HG03066 (cell line): ENCODE measurements at regions not wholly inside any gene's neighbourhood (a gene's known extent, or its start where the extent isn't known, plus 50 kb on each side); places are given as distances from the start of the nearest gene placed in this dataset.

Experiments used
- ATAC-seq: cut with Tn5 transposase; IDR thresholded peaks from one replicate; pipeline ENCODE4 v1.9.1; 2021; ENCODE audit warnings: low read depth; ENCODE audit not compliant: unreplicated experiment

GRCh38 chr4:57163530-57164459 is 53.6 kb upstream of the IGFBP7 start:
- peak; percentile 99 for ATAC-seq

GRCh38 chr4:57162499-57163019 is 52.4 kb upstream of the IGFBP7 start:
- ATAC-seq, result no peak
